ENCODE measurements at regions not wholly inside any gene's neighbourhood (a gene's known extent, or its start where the extent isn't known, plus 50 kb on each side); places are given as distances from the start of the nearest gene placed in this dataset.

GRCh38 chr1:58902830-58903513 is 119.1 kb upstream of the JUN start:
- no peaks in the 10 kb centered on the region for H3K4me1 ChIP-seq (ENCODE audit: insufficient read depth, low read length, poor library complexity, severe bottlenecking)
- intact Hi-C loops (cut with micrococcal nuclease; ENCODE audit: unreplicated experiment), result no loop called here
- no peaks in the 10 kb centered on the region for H3K9me3 ChIP-seq (ENCODE audit: low read depth, low read length, poor library complexity, severe bottlenecking)
- no peak for DNase-seq (ENCODE audit: low spot score)
- no peaks in the 10 kb centered on the region for H3K36me3 ChIP-seq (ENCODE audit: insufficient read depth, low read length, poor library complexity, severe bottlenecking)
- BruUV-seq (replicated peaks), result no TSS peak
- no peaks in the 10 kb centered on the region for H3K27me3 ChIP-seq (replicated peaks; ENCODE audit: insufficient read depth, low read depth, low read length, poor library complexity)
- no peak for TF ChIP-seq CTCF (conservative IDR thresholded peaks at IDR 0.05; ENCODE audit: low read depth, low read length)
- no peak for TF ChIP-seq EZH2 (IDR thresholded peaks at IDR 0.05; ENCODE audit: borderline replicate concordance, low read depth, low read length, poor library complexity, severe bottlenecking)
- H3K27ac ChIP-seq (ENCODE audit: low read depth, low read length, poor library complexity, severe bottlenecking), result no peak overlapping the region
- H3K4me3 ChIP-seq (ENCODE audit: low read depth, low read length, poor library complexity, severe bottlenecking), result peak overlapping the region; percentile 47
- CTCF ChIA-PET, result no interaction called here
- POLR2A ChIA-PET (ENCODE audit: low non-redundant PET), result interaction anchor here (0.6 kb wide), 1 partner anchor 20 kb away, joined by 4 read pairs; no protein-coding TSS in a partner anchor

- Histone ChIP-seq H3K9me3 (ENCODE audit: low read depth, low read length, poor library complexity, severe bottlenecking) (no peaks in the 10 kb centered on the region), H3K27me3 (replicated peaks; ENCODE audit: insufficient read depth, low read depth, low read length, poor library complexity) (no peaks in the 10 kb centered on the region), H3K4me1 (ENCODE audit: insufficient read depth, low read length, poor library complexity, severe bottlenecking) (no peaks in the 10 kb centered on the region), H3K36me3 (ENCODE audit: insufficient read depth, low read length, poor library complexity, severe bottlenecking) (no peaks in the 10 kb centered on the region), H3K4me3 (ENCODE audit: low read depth, low read length, poor library complexity, severe bottlenecking) (peak overlapping the region; percentile 47), H3K27ac (ENCODE audit: low read depth, low read length, poor library complexity, severe bottlenecking) (peak overlapping the region; percentile 43)
- peak; percentile 76 for DNase-seq (ENCODE audit: low spot score)
- no TSS peak for BruUV-seq (replicated peaks)
- intact Hi-C loops (cut with micrococcal nuclease; ENCODE audit: unreplicated experiment), result no loop called here
- CTCF ChIA-PET, result no interaction called here
- POLR2A ChIA-PET (ENCODE audit: low non-redundant PET), result no interaction called here
- TF ChIP-seq EZH2 (IDR thresholded peaks at IDR 0.05; ENCODE audit: borderline replicate concordance, low read depth, low read length, poor library complexity, severe bottlenecking) (no peak), CTCF (conservative IDR thresholded peaks at IDR 0.05; ENCODE audit: low read depth, low read length) (no peak)
Measured at GRCh38 chr1:58903514-58904298, 119.9 kb upstream of the JUN start.

- H3K4me1 ChIP-seq (ENCODE audit: insufficient read depth, low read length, poor library complexity, severe bottlenecking), result no peaks in the 10 kb centered on the region
- POLR2A ChIA-PET (ENCODE audit: low non-redundant PET), result no interaction called here
- H3K4me3 ChIP-seq (ENCODE audit: low read depth, low read length, poor library complexity, severe bottlenecking), result peak overlapping the region; percentile 47
- no peaks in the 10 kb centered on the region for H3K36me3 ChIP-seq (ENCODE audit: insufficient read depth, low read length, poor library complexity, severe bottlenecking)
- H3K27ac ChIP-seq (ENCODE audit: low read depth, low read length, poor library complexity, severe bottlenecking), result no peak overlapping the region
- intact Hi-C loops (cut with micrococcal nuclease; ENCODE audit: unreplicated experiment), result no loop called here
- H3K27me3 ChIP-seq (replicated peaks; ENCODE audit: insufficient read depth, low read depth, low read length, poor library complexity), result no peaks in the 10 kb centered on the region
- no peak for DNase-seq (ENCODE audit: low spot score)
- no peak for TF ChIP-seq CTCF (conservative IDR thresholded peaks at IDR 0.05; ENCODE audit: low read depth, low read length)
- TF ChIP-seq EZH2 (IDR thresholded peaks at IDR 0.05; ENCODE audit: borderline replicate concordance, low read depth, low read length, poor library complexity, severe bottlenecking), result no peak
- CTCF ChIA-PET, result no interaction called here
- H3K9me3 ChIP-seq (ENCODE audit: low read depth, low read length, poor library complexity, severe bottlenecking), result no peaks in the 10 kb centered on the region
- no TSS peak for BruUV-seq (replicated peaks)
Measured at GRCh38 chr1:58904299-58905125, 120.7 kb upstream of the JUN start.

Measured in A673 (cell line).